IPS-18c (cell line): ENCODE measurements at regions not wholly inside any gene's neighbourhood (a gene's known extent, or its start where the extent isn't known, plus 50 kb on each side); places are given as distances from the start of the nearest gene placed in this dataset.
"Not testable (repeated sequence)": the region's sequence is repeated elsewhere in the genome, so short reads cannot be mapped to it uniquely, and the experiment has no call there.

Experiments used
- H3K4me3 ChIP-seq: 2 replicates; pipeline ENCODE4 v1.7.0; 2013; ENCODE audit warnings: low read depth, mild to moderate bottlenecking, low read length, moderate library complexity; ENCODE audit not compliant: insufficient read depth
- H3K9me3 ChIP-seq: one replicate; pipeline ENCODE4 v1.6.1; 2013; ENCODE audit warnings: mild to moderate bottlenecking, low read length, moderate library complexity; ENCODE audit not compliant: control insufficient read depth, insufficient read depth

- H3K4me3 ChIP-seq: not testable (repeated sequence)
- H3K9me3 ChIP-seq: peaks cover 30% of the 10 kb centered on the region
Observed at GRCh38 chr14:105775349-105775923, 249.1 kb downstream of the TMEM121 start.

DNA sequence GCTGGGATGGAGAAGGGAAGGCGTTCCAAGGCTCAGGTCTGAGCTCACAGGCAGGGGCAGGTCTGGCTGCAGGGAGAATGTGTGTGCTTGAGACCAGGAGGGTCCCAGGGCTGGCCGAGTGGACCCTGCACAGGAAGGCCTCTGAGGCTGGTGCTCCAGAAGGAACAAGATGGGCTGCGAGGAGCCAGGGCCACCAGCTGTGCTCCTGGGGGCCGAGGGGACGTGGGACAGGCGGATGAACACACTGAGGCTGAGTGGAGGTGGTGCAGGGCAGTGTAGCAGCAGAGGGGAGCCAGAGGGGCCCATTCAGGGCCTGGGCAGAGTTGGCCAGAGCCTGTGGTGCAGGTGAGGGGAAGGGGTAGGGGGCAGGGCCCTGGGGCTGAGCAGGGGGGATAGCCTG, 249.7 kb downstream of the TMEM121 start:
- not testable (repeated sequence) for H3K4me3 ChIP-seq
- peaks cover 26% of the 10 kb centered on the region for H3K9me3 ChIP-seq

DNA sequence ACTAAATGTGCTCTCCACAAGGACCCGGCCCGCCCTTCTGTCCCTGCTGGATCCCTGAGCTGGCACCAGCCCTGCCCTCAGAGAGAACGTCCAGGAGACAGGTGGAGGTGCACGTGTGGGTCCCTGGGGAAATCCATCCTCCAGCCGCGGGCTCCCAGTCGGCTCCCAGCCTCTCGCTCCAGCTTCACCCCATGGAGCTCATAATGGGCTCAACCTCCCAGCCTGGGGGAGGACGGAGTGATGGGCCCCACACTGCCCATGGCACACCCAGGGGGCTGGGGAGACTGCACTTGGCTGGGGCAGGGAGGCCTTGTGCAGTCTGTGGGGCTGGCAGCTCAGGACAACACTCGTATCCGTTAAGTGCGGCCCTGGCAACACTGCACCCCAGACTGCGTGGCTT, 250.5 kb downstream of the TMEM121 start:
- no peak overlapping the region; the same call in 1 of the 2 replicates for H3K4me3 ChIP-seq
- peaks cover 26% of the 10 kb centered on the region for H3K9me3 ChIP-seq

DNA sequence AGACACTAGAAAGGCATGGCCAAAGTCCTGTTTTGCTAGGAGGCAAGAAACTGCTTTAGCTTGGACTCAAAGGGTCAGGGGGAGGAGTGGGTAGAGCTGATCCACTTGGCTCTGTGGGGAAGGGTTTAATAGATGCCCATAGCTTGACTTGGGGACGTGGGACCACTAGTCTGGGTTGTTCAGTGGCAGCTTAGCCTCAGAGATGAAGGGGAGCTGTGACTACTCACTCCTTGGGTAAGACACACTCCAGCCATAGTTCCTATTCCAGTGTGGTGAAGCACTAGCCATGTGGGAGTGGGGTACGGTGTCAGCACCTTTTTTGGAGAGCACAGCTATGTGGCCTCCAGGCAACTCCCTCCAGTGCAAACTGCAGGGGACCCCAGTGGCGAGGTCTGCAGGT, 257.3 kb downstream of the TMEM121 start:
- H3K9me3 ChIP-seq: peaks cover 26% of the 10 kb centered on the region

DNA sequence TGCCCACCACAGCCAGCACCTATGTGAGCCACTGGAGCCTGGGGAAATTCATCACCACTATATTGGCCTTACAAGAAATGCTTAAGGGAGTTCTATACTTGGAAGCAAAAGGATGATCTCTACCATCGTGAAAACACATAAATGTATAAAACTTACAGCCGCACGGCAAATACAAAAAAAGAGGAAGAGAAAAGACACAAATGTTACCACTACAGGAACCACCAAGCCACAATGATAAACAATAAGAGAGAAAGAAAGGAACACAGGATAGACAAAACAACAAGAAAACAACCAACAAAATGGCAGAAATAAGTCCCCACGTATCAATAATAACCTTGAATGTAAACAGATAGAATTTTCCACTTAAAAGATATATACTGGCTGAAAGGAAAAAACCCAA, 267.5 kb downstream of the TMEM121 start:
- Histone ChIP-seq H3K9me3 (peaks cover 15% of the 10 kb centered on the region), H3K4me3 (no peak overlapping the region)

More for the DNA sequence above, 257.3 kb downstream of the TMEM121 start:
- H3K4me3 ChIP-seq: no peak overlapping the region

- Histone ChIP-seq H3K9me3 (peaks cover 20% of the 10 kb centered on the region), H3K4me3 (no peak overlapping the region)
Observed at GRCh38 chr14:105797546-105797945, 271.2 kb downstream of the TMEM121 start.

GRCh38 chr14:105805701-105806100, 279.3 kb downstream of the TMEM121 start:
- peaks cover 20% of the 10 kb centered on the region for H3K9me3 ChIP-seq

DNA sequence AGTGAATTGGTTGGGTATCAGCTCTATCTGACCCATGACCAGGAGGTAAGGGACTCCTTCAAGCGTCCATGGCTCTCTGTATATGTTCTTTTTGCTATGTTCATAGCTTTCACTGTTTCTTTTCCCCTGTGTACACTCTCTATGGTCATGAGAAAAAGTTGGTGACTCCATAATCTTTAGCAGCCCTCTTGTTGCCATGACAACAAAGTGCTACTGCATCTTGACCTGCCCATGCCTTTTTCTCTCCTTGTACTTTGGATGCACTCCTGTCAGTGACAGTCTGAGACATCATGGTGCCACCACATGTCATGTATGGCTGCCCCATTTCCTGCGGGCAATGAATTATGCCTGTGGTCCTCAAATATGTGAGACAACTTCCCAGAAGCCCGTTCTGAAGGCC, 280.2 kb downstream of the TMEM121 start:
- H3K4me3 ChIP-seq: no peak overlapping the region
- peaks cover 21% of the 10 kb centered on the region for H3K9me3 ChIP-seq

More at GRCh38 chr14:105805701-105806100, 279.3 kb downstream of the TMEM121 start:
- H3K4me3 ChIP-seq: no peak overlapping the region; the same call in 1 of the 2 replicates

- Histone ChIP-seq H3K4me3 (no peak overlapping the region), H3K9me3 (peaks cover 25% of the 10 kb centered on the region)
Observed at GRCh38 chr14:105817971-105818711, 291.8 kb downstream of the TMEM121 start.

DNA sequence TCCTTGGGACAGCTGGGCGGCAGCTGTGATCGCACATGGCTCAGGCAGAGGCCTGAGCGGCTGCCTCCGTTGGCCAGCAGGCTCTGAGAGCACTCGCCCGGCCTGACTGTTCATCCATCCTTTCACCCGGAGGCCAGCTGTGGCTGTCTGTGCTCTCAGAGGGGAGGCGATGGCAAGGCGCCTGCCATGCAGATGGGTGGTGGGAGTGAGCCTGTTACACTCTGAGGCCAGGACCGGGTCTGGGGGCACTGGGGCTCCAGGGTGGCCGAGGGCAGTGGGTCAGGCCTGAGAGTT, 292.3 kb downstream of the TMEM121 start:
- peaks cover 23% of the 10 kb centered on the region for H3K9me3 ChIP-seq
- H3K4me3 ChIP-seq: no peak overlapping the region

DNA sequence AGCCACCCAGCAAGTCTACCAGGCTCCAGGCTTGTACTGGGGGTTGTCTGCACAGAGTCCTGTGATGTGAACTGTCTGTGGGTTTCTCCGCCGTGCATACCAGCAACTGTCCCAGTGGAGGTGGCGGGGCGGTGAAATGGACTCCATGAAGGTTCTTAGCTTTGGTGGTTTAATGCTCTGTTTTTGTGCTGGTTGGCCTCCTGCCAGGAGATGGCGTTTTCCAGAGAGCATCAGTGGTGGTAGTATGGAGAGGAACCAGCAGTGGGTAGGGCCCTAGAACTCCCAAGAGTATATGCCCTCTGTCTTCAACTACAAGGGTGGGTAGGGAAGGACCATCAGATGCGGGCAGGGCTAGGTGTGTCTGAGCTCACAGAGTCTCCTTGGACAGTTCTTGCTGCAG, 303.8 kb downstream of the TMEM121 start:
- Histone ChIP-seq H3K9me3 (peaks cover 24% of the 10 kb centered on the region), H3K4me3 (no peak overlapping the region)

DNA sequence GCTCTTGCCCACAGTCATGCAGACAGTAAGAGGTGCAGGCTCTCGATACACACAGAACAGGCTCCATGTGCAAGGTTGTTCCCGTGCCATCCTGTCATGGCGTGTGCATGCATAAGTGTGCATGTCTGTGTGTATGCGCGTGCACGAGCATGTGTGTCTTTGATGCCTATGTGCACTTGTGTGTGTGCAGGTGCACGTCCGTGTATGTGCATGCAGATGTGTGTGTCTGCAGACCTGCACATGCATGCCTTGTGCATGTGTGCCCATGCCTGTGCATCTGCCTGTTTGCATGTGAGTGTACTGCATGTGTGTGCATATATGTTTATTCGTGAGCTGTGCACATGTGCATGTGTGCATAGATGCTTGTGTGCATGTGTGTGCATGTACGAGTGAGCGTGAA, 309.8 kb downstream of the TMEM121 start:
- Histone ChIP-seq H3K4me3 (no peak overlapping the region), H3K9me3 (peaks cover 36% of the 10 kb centered on the region)

DNA sequence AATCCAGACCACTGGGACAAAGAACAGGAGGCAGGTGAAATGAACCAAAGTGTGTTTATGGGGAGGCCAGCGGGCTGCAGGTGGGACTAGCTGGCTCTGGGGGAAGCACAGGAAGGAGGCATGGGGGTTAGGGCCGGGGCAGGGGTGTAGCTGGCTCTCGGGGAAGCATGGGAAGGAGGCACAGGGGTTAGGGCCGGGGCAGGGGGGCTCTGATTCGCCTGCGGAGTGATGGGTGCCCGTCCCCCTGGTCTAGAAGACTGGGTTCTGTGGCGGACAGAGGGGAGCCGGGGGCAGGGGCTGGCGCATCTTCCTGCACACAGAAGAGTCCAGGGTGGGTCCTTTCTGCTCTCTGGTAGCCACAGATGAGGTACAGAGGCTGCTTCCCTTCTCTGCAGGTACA, 310.3 kb downstream of the TMEM121 start:
- Histone ChIP-seq H3K9me3 (peaks cover 42% of the 10 kb centered on the region), H3K4me3 (no peak overlapping the region)

DNA sequence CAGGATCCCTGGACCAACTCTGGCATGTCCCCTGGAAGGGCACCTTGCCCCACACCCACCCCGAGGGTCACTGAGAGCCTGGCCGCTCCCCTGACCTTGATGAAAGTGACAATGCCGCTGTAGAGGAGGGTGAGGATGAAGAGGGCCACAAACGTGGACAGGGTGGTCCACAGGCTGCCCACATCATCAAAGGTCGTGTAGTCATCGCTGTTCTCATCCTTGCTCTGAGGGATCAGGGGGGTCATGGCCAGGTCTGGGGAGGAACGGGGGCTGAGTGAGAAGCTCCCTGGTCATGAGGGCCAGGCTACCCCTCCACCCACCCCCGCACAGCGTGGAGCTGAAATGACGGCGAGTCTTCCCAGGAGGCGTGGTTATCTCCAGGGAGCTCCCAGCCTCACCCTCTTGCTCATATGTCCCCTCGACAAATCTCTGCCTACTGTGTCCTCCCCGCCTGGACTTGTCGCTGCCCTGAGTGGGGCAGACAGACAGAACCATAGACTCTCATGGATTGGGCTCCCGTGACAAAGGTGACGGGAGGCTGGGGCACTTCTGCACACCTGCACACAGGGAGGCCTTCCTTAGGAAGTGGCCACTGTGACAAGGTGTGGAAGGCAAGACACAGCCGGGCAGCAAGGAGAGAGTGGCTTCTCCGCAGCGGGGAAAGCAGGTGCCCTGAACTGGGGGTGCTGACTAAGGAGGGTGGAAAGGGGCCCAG, 311.1 kb downstream of the TMEM121 start:
- H3K9me3 ChIP-seq: peaks cover 43% of the 10 kb centered on the region
- no peak overlapping the region for H3K4me3 ChIP-seq

- peaks cover 45% of the 10 kb centered on the region for H3K9me3 ChIP-seq
- no peak overlapping the region for H3K4me3 ChIP-seq
Observed at GRCh38 chr14:105838107-105838506, 311.7 kb downstream of the TMEM121 start.

GRCh38 chr14:105838591-105839424, 312.4 kb downstream of the TMEM121 start:
- H3K9me3 ChIP-seq: peaks cover 50% of the 10 kb centered on the region

GRCh38 chr14:105839425-105840265, 313.3 kb downstream of the TMEM121 start:
- H3K4me3 ChIP-seq: no peak overlapping the region
- H3K9me3 ChIP-seq: peaks cover 50% of the 10 kb centered on the region

More at GRCh38 chr14:105838591-105839424, 312.4 kb downstream of the TMEM121 start:
- H3K4me3 ChIP-seq: no peak overlapping the region
